Naive thymus-derived CD8-positive, alpha-beta T cell (primary cell): ENCODE measurements at regions not wholly inside any gene's neighbourhood (a gene's known extent, or its start where the extent isn't known, plus 50 kb on each side); places are given as distances from the start of the nearest gene placed in this dataset.
"Not testable (repeated sequence)": the region's sequence is repeated elsewhere in the genome, so short reads cannot be mapped to it uniquely, and the experiment has no call there.

ENCODE experiments used
- ATAC-seq, 2 donors: fragments of 150-1000 bp; cut with Tn5 transposase in 1 of 2; sonication (Bioruptor Pico), chemical (Tn5 transposase) in 1 of 2; 1 replicate in 1 of 2; 2 replicates in 1 of 2; pipeline ENCODE4 v1.10.0; 2021; ENCODE audit warnings: mild to moderate bottlenecking in 2 of 2, moderate library complexity in 2 of 2
- POLR2A ChIA-PET: fragments of 350-600 bp; sonication (Branson Sonifier 250); formaldehyde crosslinking; loops from one replicate; lab custom pipeline; 2021; ENCODE audit warnings: antibody characterized with exemption; lab: Charles Lee
- DNase-seq, 10 donors: peaks; one replicate each; pipeline versions ENCODE4 v3.0.0 to v3.0.0-alpha.2; 2020 to 2022
- H3K27ac Mint-ChIP-seq, 10 donors: one replicate each; pipeline ENCODE4 v1.8.0; 2020 to 2022; ENCODE audit warnings: mild to moderate bottlenecking in 10 of 10, mixed read lengths in 10 of 10, moderate library complexity in 4 of 10, inconsistent platforms in 1 of 10
- H3K27me3 Mint-ChIP-seq, 5 donors: one replicate each; pipeline ENCODE4 v1.8.0; 2021 to 2022; ENCODE audit warnings: mixed read lengths in 5 of 5
- H3K36me3 Mint-ChIP-seq, 3 donors: one replicate each; pipeline ENCODE4 v1.8.0; 2020 to 2022; ENCODE audit warnings: mixed read lengths in 3 of 3, mild to moderate bottlenecking in 2 of 3, inconsistent platforms in 1 of 3
- H3K4me1 Mint-ChIP-seq, 4 donors: one replicate each; pipeline ENCODE4 v1.8.0; 2021 to 2022; ENCODE audit warnings: mixed read lengths in 4 of 4
- H3K4me3 Mint-ChIP-seq, 10 donors: one replicate each; pipeline ENCODE4 v1.8.0; 2020 to 2022; ENCODE audit warnings: mild to moderate bottlenecking in 10 of 10, mixed read lengths in 10 of 10, moderate library complexity in 6 of 10, inconsistent platforms in 1 of 10
- H3K9me3 Mint-ChIP-seq, 9 donors: one replicate each; pipeline ENCODE4 v1.8.0; 2020 to 2022; ENCODE audit warnings: mixed read lengths in 9 of 9, mild to moderate bottlenecking in 3 of 9, inconsistent platforms in 1 of 9, moderate library complexity in 1 of 9

GRCh38 chr15:29974056-29974455 is 108.7 kb upstream of the GOLGA8J start:
- POLR2A ChIA-PET, H3K4me1 Mint-ChIP-seq, H3K4me3 Mint-ChIP-seq, ATAC-seq, H3K27ac Mint-ChIP-seq, DNase-seq: not testable (repeated sequence)
- H3K9me3 Mint-ChIP-seq: peaks cover 0 to 21% (median 6%) of the 10 kb centered on the region in 9 donors
- peaks cover 40 to 84% (median 58%) of the 10 kb centered on the region in 5 donors for H3K27me3 Mint-ChIP-seq
- peaks cover 0 to 13% (median 2%) of the 10 kb centered on the region in 3 donors for H3K36me3 Mint-ChIP-seq

- H3K4me3 Mint-ChIP-seq: no peak overlapping the region
- POLR2A ChIA-PET: no interaction called here
- H3K36me3 Mint-ChIP-seq: peaks cover 0 to 13% (median 2%) of the 10 kb centered on the region in 3 donors
- H3K27ac Mint-ChIP-seq: no peak overlapping the region
- ATAC-seq (no peak), DNase-seq (no peak)
- H3K4me1 Mint-ChIP-seq: peaks cover 0 to 7% (median 3%) of the 10 kb centered on the region in 4 donors
- peaks cover 40 to 79% (median 49%) of the 10 kb centered on the region in 5 donors for H3K27me3 Mint-ChIP-seq
- H3K9me3 Mint-ChIP-seq: peaks cover 0 to 21% (median 6%) of the 10 kb centered on the region in 9 donors
Measured at GRCh38 chr15:29972051-29972450, 110.7 kb upstream of the GOLGA8J start.

GRCh38 chr15:29970402-29970695 is 112.4 kb upstream of the GOLGA8J start:
- ATAC-seq (no peak), DNase-seq (no peak)
- peaks cover 0 to 21% (median 6%) of the 10 kb centered on the region in 9 donors for H3K9me3 Mint-ChIP-seq
- H3K36me3 Mint-ChIP-seq: peaks cover 0 to 13% (median 0%) of the 10 kb centered on the region in 3 donors
- H3K27me3 Mint-ChIP-seq: peaks cover 45 to 78% (median 56%) of the 10 kb centered on the region in 5 donors
- H3K4me1 Mint-ChIP-seq: peaks cover 0 to 7% (median 3%) of the 10 kb centered on the region in 4 donors
- POLR2A ChIA-PET: no interaction called here
- no peak overlapping the region for H3K27ac Mint-ChIP-seq
- peak overlapping the region in 1 of 10 donors; percentile 3 for H3K4me3 Mint-ChIP-seq

GRCh38 chr15:29969562-29970401 is 113.0 kb upstream of the GOLGA8J start:
- peaks cover 0 to 13% (median 0%) of the 10 kb centered on the region in 3 donors for H3K36me3 Mint-ChIP-seq

GRCh38 chr15:29968895-29969561 is 113.7 kb upstream of the GOLGA8J start:
- peak overlapping the region in 5 of 10 donors; percentile 33 to 61 (median 46) for H3K4me3 Mint-ChIP-seq
- POLR2A ChIA-PET: no interaction called here

More at GRCh38 chr15:29969562-29970401, 113.0 kb upstream of the GOLGA8J start:
- no peak overlapping the region for H3K27ac Mint-ChIP-seq
- peaks cover 0 to 21% (median 6%) of the 10 kb centered on the region in 9 donors for H3K9me3 Mint-ChIP-seq
- DNase-seq (no peak), ATAC-seq (no peak)
- H3K4me3 Mint-ChIP-seq: peak overlapping the region in 1 of 10 donors; percentile 3
- peaks cover 0 to 7% (median 3%) of the 10 kb centered on the region in 4 donors for H3K4me1 Mint-ChIP-seq
- H3K27me3 Mint-ChIP-seq: peaks cover 46 to 81% (median 58%) of the 10 kb centered on the region in 5 donors
- POLR2A ChIA-PET: no interaction called here

GRCh38 chr15:29968099-29968894 is 114.5 kb upstream of the GOLGA8J start:
- H3K9me3 Mint-ChIP-seq: peaks cover 0 to 21% (median 6%) of the 10 kb centered on the region in 9 donors
- peaks cover 0 to 7% (median 3%) of the 10 kb centered on the region in 4 donors for H3K4me1 Mint-ChIP-seq
- H3K4me3 Mint-ChIP-seq: peak overlapping the region in 2 of 10 donors; percentile 7 to 27
- DNase-seq (no peak), ATAC-seq (no peak)
- no peak overlapping the region for H3K27ac Mint-ChIP-seq
- POLR2A ChIA-PET: no interaction called here
- peaks cover 48 to 78% (median 60%) of the 10 kb centered on the region in 5 donors for H3K27me3 Mint-ChIP-seq
- peaks cover 0 to 13% (median 0%) of the 10 kb centered on the region in 3 donors for H3K36me3 Mint-ChIP-seq

More at GRCh38 chr15:29968895-29969561, 113.7 kb upstream of the GOLGA8J start:
- peaks cover 0 to 7% (median 3%) of the 10 kb centered on the region in 4 donors for H3K4me1 Mint-ChIP-seq
- H3K36me3 Mint-ChIP-seq: peaks cover 0 to 13% (median 0%) of the 10 kb centered on the region in 3 donors
- DNase-seq: no peak
- ATAC-seq: no peak
- no peak overlapping the region for H3K27ac Mint-ChIP-seq
- H3K9me3 Mint-ChIP-seq: peaks cover 0 to 21% (median 6%) of the 10 kb centered on the region in 9 donors
- H3K27me3 Mint-ChIP-seq: peaks cover 46 to 79% (median 59%) of the 10 kb centered on the region in 5 donors

DNA sequence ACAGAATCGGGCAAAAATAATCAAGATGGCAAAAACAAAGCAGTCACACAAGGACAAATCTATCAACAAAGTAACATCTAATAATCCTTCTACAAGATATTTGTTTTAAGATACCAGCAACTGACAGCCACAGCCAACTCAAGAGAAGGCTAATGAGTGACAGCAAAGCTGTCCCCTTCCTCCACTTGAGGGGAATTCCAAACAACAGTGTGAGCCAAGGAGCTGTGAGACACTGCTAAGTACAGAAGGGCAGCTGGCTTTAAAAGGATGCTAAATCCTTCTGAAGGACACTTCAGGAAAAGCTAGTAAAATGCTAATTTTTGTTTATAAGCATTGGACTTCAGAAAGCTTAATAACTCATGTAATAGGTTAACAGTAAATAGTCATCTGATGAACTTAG is 120.3 kb upstream of the GOLGA8J start:
- peaks cover 0 to 4% (median 0%) of the 10 kb centered on the region in 3 donors for H3K36me3 Mint-ChIP-seq
- no peak overlapping the region for H3K27ac Mint-ChIP-seq
- peaks cover 26 to 77% (median 42%) of the 10 kb centered on the region in 5 donors for H3K27me3 Mint-ChIP-seq
- ATAC-seq: no peak
- no peaks in the 10 kb centered on the region for H3K9me3 Mint-ChIP-seq
- H3K4me1 Mint-ChIP-seq: no peaks in the 10 kb centered on the region
- POLR2A ChIA-PET: no interaction called here
- no peak overlapping the region for H3K4me3 Mint-ChIP-seq
- DNase-seq: no peak

DNA sequence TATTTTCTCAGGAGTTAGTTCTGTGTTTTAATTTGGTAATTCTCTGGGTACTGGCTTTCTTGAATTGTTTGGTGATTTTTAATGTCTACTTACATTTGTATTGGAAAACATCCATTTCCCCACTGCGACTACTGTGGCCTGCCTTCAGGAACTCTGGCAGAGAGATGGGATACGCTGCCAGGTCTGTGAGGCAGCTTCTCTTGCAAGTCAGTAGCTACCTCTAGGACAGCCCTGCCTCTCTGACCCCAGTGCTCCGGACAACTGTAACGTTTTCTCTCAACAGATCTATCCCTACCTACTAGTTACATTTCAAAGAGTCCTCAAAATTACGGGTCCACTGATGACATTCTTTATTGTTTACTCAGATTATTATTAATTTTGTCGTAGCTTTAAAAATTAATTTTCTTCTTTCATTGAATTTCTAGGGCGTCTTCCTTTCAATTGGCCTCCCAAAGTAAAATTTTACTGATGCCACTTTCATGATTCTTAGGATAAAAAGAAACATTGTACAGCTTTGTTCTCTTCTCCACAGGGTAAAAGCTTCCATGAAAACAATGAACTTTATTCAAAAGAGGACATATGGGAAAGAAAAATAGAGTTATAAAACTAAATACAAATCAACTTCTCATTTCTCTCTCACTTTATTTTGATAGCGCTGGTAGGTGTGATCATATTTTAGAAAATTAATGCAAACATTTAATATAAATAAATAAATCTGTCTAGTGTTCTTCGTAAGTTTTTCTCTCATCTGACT is 123.2 kb upstream of the GOLGA8J start:
- peak overlapping the region in 1 of 10 donors; percentile 13 for H3K27ac Mint-ChIP-seq
- H3K27me3 Mint-ChIP-seq: peaks cover 17 to 55% (median 28%) of the 10 kb centered on the region in 5 donors
- no peaks in the 10 kb centered on the region for H3K4me1 Mint-ChIP-seq
- ATAC-seq (no peak), DNase-seq (no peak)
- POLR2A ChIA-PET: no interaction called here
- peaks cover 0 to 4% (median 0%) of the 10 kb centered on the region in 3 donors for H3K36me3 Mint-ChIP-seq
- no peak overlapping the region for H3K4me3 Mint-ChIP-seq
- no peaks in the 10 kb centered on the region for H3K9me3 Mint-ChIP-seq

DNA sequence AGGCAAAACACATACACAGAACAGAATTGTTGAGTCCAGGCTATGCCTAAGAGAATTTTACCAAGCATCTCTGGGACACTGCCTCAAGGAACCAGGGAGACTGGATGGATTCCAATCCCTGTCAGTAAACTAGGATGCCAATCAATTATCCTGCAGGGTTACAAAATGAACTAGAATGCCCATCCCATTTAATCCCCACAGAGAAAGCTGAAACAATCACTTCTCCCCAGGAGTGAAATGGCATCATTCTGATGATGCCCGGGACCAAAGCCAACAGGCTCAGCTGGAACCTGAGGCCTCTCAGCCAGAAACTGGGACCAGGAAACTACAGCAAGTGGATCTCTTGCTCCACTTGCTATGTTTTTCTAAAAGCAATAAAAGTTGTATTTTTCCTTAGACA is 130.0 kb upstream of the TJP1 start:
- no peak overlapping the region for H3K4me3 Mint-ChIP-seq
- no peak for DNase-seq
- H3K27ac Mint-ChIP-seq: no peak overlapping the region
- H3K4me1 Mint-ChIP-seq: peaks cover 0 to 2% (median 0%) of the 10 kb centered on the region in 4 donors
- no peaks in the 10 kb centered on the region for H3K9me3 Mint-ChIP-seq
- POLR2A ChIA-PET: no interaction called here
- no peak for ATAC-seq
- no peaks in the 10 kb centered on the region for H3K36me3 Mint-ChIP-seq
- peaks cover 0 to 3% (median 2%) of the 10 kb centered on the region in 5 donors for H3K27me3 Mint-ChIP-seq

DNA sequence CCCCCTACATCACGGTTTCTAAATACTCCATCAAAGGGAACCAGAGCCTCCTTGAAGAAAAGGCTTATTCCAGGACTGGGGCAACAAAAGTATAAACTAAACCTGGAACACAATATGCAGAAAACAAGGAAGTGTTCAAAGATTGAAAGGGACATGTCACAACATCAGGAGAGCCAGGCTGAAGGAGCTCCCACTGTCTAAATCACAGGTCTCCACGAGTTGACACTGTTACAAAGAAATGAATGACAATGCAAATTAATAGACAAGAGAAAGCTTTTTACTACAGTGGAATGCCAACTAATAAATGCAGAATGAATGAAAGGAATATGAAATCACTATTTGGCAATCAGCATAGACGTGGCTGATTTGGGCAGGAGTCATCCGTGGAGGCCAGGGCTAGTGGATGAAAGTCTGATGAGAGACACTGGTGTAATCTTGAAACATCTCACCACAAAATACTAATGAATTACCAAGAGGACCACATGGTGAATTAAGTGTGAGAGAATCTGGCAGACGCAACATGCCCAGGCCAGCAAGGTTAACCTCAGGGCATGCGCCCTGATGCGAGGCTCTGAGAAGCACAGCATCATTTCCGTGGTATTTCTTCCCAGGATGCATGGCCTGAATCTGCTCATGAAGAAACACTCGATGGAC is 123.8 kb upstream of the TJP1 start:
- Mint-ChIP-seq H3K4me3 (no peak overlapping the region), H3K9me3 (no peaks in the 10 kb centered on the region), H3K27ac (no peak overlapping the region), H3K36me3 (no peaks in the 10 kb centered on the region), H3K27me3 (peaks cover 1 to 34% (median 8%) of the 10 kb centered on the region in 5 donors), H3K4me1 (peaks cover 0 to 2% (median 0%) of the 10 kb centered on the region in 4 donors)
- DNase-seq: no peak
- POLR2A ChIA-PET: no interaction called here
- no peak for ATAC-seq

DNA sequence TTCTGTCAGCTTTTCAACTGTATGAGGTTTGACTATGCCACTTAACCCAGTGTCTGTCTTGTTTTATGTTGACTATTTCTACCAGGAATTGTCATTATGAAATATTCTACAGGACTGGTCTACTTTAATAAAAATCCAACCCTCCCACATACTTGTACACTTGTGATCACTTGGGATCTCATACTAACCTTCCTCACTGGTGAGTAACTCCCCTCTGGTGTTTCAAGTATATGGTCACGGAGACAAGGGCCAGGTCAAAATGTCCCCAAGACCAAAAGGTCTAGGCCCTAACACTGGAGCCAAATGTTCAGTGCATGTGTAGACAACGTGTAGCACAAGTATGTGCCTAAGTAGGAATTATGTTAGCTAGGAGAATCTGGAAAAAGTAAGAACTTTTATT is 122.7 kb upstream of the TJP1 start:
- Mint-ChIP-seq H3K4me1 (peaks cover 0 to 2% (median 0%) of the 10 kb centered on the region in 4 donors), H3K36me3 (no peaks in the 10 kb centered on the region), H3K9me3 (no peaks in the 10 kb centered on the region), H3K27me3 (peaks cover 2 to 37% (median 9%) of the 10 kb centered on the region in 5 donors), H3K4me3 (no peak overlapping the region), H3K27ac (no peak overlapping the region)
- DNase-seq (no peak), ATAC-seq (no peak)
- POLR2A ChIA-PET: no interaction called here
